ENCODE measurements at regions not wholly inside any gene's neighbourhood (a gene's known extent, or its start where the extent isn't known, plus 50 kb on each side); places are given as distances from the start of the nearest gene placed in this dataset.

GRCh38 chr18:66838340-66838987 is 234.6 kb upstream of the CDH19 start:
- Histone ChIP-seq H3K27ac (no peak overlapping the region), H3K4me1 (no peaks in the 10 kb centered on the region), H3K36me3 (replicated peaks in 1 of 2; ENCODE audit: insufficient read depth in 1 of 2, low read depth in 2 of 2) (no peaks in the 10 kb centered on the region), H3K4me3 (no peak overlapping the region), H3K27me3 (no peaks in the 10 kb centered on the region), H3K9me3 (no peaks in the 10 kb centered on the region)
- TF ChIP-seq, protein P1, sequence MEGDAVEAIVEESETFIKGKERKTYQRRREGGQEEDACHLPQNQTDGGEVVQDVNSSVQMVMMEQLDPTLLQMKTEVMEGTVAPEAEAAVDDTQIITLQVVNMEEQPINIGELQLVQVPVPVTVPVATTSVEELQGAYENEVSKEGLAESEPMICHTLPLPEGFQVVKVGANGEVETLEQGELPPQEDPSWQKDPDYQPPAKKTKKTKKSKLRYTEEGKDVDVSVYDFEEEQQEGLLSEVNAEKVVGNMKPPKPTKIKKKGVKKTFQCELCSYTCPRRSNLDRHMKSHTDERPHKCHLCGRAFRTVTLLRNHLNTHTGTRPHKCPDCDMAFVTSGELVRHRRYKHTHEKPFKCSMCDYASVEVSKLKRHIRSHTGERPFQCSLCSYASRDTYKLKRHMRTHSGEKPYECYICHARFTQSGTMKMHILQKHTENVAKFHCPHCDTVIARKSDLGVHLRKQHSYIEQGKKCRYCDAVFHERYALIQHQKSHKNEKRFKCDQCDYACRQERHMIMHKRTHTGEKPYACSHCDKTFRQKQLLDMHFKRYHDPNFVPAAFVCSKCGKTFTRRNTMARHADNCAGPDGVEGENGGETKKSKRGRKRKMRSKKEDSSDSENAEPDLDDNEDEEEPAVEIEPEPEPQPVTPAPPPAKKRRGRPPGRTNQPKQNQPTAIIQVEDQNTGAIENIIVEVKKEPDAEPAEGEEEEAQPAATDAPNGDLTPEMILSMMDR (IDR thresholded peaks at IDR 0.05): no peak
- TF ChIP-seq POLR2A (IDR thresholded peaks at IDR 0.05): no peak
- no peak for DNase-seq
- ATAC-seq: no peak
- intact Hi-C loops (cut with DNase I): no loop called here
- WGBS, 2 donors: 71 to 86% methylated on average over 3 to 4 of the region's 4 CpGs

DNA sequence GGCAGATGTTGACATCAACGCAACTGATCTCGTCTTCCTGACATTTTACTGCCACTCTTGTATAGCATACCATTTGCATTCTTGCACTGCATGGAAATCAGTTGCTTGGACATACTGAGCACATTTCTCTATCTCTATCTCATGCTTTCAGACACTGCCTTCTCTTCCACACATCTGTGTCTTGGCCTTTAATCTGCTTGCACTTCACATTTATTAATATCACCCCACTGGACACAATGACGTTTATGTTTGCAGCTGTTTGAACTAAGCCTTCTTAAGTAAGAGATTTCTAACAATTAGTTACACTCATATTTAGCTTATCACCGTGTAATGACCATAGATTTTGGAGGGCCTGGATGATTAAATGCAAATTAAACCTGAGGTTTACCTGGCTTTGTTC is 229.8 kb upstream of the CDH19 start:
- no peak for ATAC-seq
- 34 to 46% methylated on average over 4 of the region's 4 CpGs for WGBS, 2 donors
- Histone ChIP-seq H3K9me3 (no peaks in the 10 kb centered on the region), H3K27ac (no peak overlapping the region), H3K27me3 (no peaks in the 10 kb centered on the region), H3K4me3 (no peak overlapping the region), H3K36me3 (replicated peaks in 1 of 2; ENCODE audit: insufficient read depth in 1 of 2, low read depth in 2 of 2) (no peaks in the 10 kb centered on the region), H3K4me1 (no peaks in the 10 kb centered on the region)
- TF ChIP-seq, protein P1 (IDR thresholded peaks at IDR 0.05): no peak
- no peak for TF ChIP-seq POLR2A (IDR thresholded peaks at IDR 0.05)
- no peak for DNase-seq
- intact Hi-C loops (cut with DNase I): no loop called here

DNA sequence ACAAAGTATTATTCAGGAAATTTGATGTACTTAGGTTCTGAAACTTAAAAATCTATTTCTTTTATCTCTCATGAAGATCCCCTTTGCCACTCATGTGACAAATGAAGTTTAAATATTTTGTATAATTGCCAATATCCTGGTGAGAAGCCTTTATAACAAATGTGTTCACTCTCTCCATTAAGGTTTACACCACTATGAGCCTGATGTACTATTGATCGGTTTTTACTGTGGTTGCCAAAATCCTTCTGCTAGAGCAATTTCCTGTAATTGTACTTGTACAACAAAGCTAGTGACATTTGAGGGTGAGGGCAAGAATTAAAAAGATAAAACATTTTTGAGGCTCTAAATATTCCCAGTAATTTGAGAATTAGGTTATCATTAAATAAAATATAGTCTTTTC is 222.3 kb upstream of the CDH19 start:
- no peak for DNase-seq
- Histone ChIP-seq H3K27ac (no peak overlapping the region), H3K27me3 (no peaks in the 10 kb centered on the region), H3K36me3 (replicated peaks in 1 of 2; ENCODE audit: insufficient read depth in 1 of 2, low read depth in 2 of 2) (no peaks in the 10 kb centered on the region), H3K9me3 (no peaks in the 10 kb centered on the region), H3K4me3 (no peak overlapping the region), H3K4me1 (no peaks in the 10 kb centered on the region)
- ATAC-seq: no peak
- 56 to 59% methylated on average over 1 of the region's 1 CpG for WGBS, 2 donors
- intact Hi-C loops (cut with DNase I): no loop called here
- TF ChIP-seq POLR2A (IDR thresholded peaks at IDR 0.05): no peak
- TF ChIP-seq, protein P1 (IDR thresholded peaks at IDR 0.05): no peak

DNA sequence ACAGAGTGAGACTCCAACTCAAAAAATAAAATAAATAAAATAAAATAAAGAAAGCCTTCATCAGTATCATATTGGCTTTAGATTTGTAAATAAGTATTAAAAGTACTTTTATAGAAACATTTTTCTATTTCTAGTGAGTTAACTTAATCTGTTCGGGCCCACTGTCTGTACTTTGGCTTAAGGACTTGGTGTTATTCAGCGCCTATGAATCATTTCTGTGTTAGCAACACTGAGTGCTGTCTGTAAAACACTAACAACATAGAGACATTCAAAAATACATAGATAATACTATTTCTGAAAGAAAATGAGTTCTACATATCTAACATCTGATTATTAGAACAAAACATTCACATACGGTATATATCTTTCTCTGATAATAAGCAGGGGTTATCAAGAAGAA is 221.5 kb upstream of the CDH19 start:
- WGBS, 2 donors: 79 to 84% methylated on average over 3 of the region's 3 CpGs

More for the DNA sequence above, 221.5 kb upstream of the CDH19 start:
- no peak for TF ChIP-seq POLR2A (IDR thresholded peaks at IDR 0.05)
- TF ChIP-seq, protein P1 (IDR thresholded peaks at IDR 0.05): no peak
- H3K36me3 ChIP-seq (replicated peaks in 1 of 2; ENCODE audit: insufficient read depth in 1 of 2, low read depth in 2 of 2): no peaks in the 10 kb centered on the region
- intact Hi-C loops (cut with DNase I): no loop called here
- H3K4me3 ChIP-seq: no peak overlapping the region
- ATAC-seq: no peak
- H3K9me3 ChIP-seq: no peaks in the 10 kb centered on the region
- no peak for DNase-seq
- no peaks in the 10 kb centered on the region for H3K4me1 ChIP-seq
- no peak overlapping the region for H3K27ac ChIP-seq
- H3K27me3 ChIP-seq: no peaks in the 10 kb centered on the region
